ENCODE measurements at regions not wholly inside any gene's neighbourhood (a gene's known extent, or its start where the extent isn't known, plus 50 kb on each side); places are given as distances from the start of the nearest gene placed in this dataset.

DNA sequence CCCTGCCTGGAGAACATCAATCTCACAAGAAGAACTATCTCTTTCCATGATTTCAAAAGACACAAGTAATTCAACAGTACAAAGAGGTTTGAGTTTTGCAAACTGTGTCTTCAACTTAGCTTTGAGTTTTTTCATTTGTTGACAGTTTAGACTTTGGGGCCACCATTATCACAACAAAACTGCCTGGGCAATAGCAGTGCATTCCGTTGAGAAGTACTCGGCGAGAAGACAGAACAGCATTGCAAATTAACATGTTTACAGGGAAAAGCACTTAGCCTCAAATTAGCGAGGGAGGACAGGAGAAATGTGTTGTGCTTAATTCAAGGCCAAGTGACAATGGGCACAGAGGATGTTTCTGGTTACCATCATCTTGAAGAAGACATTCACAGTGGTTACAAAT lies 133.2 kb upstream of the MPPED2 start:
- Histone ChIP-seq H3K27ac (ENCODE audit: low read depth in 1 of 2, low read length in 1 of 2) (no peak overlapping the region), H3K9me3 (ENCODE audit: control insufficient read depth in 4 of 4, insufficient read depth in 3 of 4, low read length in 3 of 4) (no peaks in the 10 kb centered on the region), H3K27me3 (ENCODE audit: control insufficient read depth in 3 of 3, insufficient read depth in 3 of 3, low read length in 2 of 3) (no peaks in the 10 kb centered on the region), H3K9ac (ENCODE audit: insufficient read depth in 1 of 2, low read length in 2 of 2) (no peak overlapping the region), H3K36me3 (ENCODE audit: control insufficient read depth in 4 of 4, insufficient read depth in 4 of 4, low read length in 4 of 4) (no peaks in the 10 kb centered on the region), H3K4me1 (ENCODE audit: control insufficient read depth in 5 of 5, insufficient read depth in 5 of 5, low read length in 5 of 5) (no peaks in the 10 kb centered on the region), H3K4me3 (no peak overlapping the region)
- 77 to 81% methylated on average over 4 of the region's 4 CpGs for WGBS, 2 donors
- TF ChIP-seq, protein P1, sequence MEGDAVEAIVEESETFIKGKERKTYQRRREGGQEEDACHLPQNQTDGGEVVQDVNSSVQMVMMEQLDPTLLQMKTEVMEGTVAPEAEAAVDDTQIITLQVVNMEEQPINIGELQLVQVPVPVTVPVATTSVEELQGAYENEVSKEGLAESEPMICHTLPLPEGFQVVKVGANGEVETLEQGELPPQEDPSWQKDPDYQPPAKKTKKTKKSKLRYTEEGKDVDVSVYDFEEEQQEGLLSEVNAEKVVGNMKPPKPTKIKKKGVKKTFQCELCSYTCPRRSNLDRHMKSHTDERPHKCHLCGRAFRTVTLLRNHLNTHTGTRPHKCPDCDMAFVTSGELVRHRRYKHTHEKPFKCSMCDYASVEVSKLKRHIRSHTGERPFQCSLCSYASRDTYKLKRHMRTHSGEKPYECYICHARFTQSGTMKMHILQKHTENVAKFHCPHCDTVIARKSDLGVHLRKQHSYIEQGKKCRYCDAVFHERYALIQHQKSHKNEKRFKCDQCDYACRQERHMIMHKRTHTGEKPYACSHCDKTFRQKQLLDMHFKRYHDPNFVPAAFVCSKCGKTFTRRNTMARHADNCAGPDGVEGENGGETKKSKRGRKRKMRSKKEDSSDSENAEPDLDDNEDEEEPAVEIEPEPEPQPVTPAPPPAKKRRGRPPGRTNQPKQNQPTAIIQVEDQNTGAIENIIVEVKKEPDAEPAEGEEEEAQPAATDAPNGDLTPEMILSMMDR (IDR thresholded peaks at IDR 0.05; ENCODE audit: control extremely low read depth, extremely low read depth), result no peak
- no peak for ATAC-seq (ENCODE audit: insufficient read depth, low FRiP score)
- DNase-seq, result no peak

DNA sequence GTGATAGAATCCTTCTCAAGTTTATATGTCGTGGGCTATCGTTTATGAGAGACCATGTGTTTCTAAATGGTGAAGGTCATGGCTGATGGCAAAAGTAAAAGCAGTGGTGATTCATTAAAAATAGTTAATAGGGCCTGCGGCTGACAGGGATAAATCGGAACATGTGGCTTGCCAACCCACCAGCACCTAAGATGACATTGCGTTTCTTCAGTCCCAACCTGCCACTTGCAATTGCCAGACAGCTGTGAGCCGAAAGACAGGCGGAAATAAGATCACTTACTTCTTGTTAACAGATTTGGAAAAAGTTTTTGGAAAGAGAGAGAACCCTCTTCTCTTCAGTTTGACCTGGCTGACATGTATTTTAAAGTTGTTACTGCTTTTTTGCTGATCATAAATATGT lies 131.5 kb upstream of the MPPED2 start:
- H3K9me3 ChIP-seq (ENCODE audit: control insufficient read depth in 4 of 4, insufficient read depth in 3 of 4, low read length in 3 of 4), result no peaks in the 10 kb centered on the region
- WGBS, 2 donors, result 89 to 91% methylated on average over 7 of the region's 7 CpGs
- H3K27me3 ChIP-seq (ENCODE audit: control insufficient read depth in 3 of 3, insufficient read depth in 3 of 3, low read length in 2 of 3), result no peaks in the 10 kb centered on the region
- ATAC-seq (ENCODE audit: insufficient read depth, low FRiP score) (no peak), DNase-seq (no peak)
- TF ChIP-seq, protein P1 (IDR thresholded peaks at IDR 0.05; ENCODE audit: control extremely low read depth, extremely low read depth), result no peak
- no peak overlapping the region for H3K27ac ChIP-seq (ENCODE audit: low read depth in 1 of 2, low read length in 1 of 2)
- H3K9ac ChIP-seq (ENCODE audit: insufficient read depth in 1 of 2, low read length in 2 of 2), result no peak overlapping the region
- H3K4me1 ChIP-seq (ENCODE audit: control insufficient read depth in 5 of 5, insufficient read depth in 5 of 5, low read length in 5 of 5), result no peaks in the 10 kb centered on the region
- no peaks in the 10 kb centered on the region for H3K36me3 ChIP-seq (ENCODE audit: control insufficient read depth in 4 of 4, insufficient read depth in 4 of 4, low read length in 4 of 4)
- H3K4me3 ChIP-seq, result no peak overlapping the region

DNA sequence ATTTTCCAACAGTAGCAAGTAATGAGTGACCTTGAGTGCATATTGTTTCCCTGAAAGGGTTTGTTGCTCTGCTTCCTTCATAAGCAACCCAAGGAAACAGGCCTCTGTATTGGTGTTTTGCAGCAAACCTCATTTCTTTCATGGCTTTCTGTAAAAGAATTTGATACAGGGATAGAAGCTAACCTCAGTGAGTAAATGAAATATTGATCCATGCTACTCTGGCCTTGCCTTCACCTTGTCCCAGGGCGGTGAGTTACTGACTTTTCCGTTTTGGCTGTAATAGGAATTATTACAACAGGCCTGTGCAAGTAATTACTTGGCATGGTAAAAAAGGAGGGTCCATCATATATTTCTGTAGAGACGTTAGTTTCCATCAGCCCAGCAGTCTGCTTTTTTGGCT lies 130.9 kb upstream of the MPPED2 start:
- DNase-seq (no peak), ATAC-seq (ENCODE audit: insufficient read depth, low FRiP score) (no peak)
- no peak overlapping the region for H3K9ac ChIP-seq (ENCODE audit: insufficient read depth in 1 of 2, low read length in 2 of 2)
- TF ChIP-seq, protein P1 (IDR thresholded peaks at IDR 0.05; ENCODE audit: control extremely low read depth, extremely low read depth), result no peak
- no peaks in the 10 kb centered on the region for H3K4me1 ChIP-seq (ENCODE audit: control insufficient read depth in 5 of 5, insufficient read depth in 5 of 5, low read length in 5 of 5)
- H3K27ac ChIP-seq (ENCODE audit: low read depth in 1 of 2, low read length in 1 of 2), result no peak overlapping the region
- no peaks in the 10 kb centered on the region for H3K9me3 ChIP-seq (ENCODE audit: control insufficient read depth in 4 of 4, insufficient read depth in 3 of 4, low read length in 3 of 4)
- no peak overlapping the region for H3K4me3 ChIP-seq
- H3K27me3 ChIP-seq (ENCODE audit: control insufficient read depth in 3 of 3, insufficient read depth in 3 of 3, low read length in 2 of 3), result no peaks in the 10 kb centered on the region
- WGBS, 2 donors, result 76 to 85% methylated on average over 3 of the region's 3 CpGs
- H3K36me3 ChIP-seq (ENCODE audit: control insufficient read depth in 4 of 4, insufficient read depth in 4 of 4, low read length in 4 of 4), result no peaks in the 10 kb centered on the region

DNA sequence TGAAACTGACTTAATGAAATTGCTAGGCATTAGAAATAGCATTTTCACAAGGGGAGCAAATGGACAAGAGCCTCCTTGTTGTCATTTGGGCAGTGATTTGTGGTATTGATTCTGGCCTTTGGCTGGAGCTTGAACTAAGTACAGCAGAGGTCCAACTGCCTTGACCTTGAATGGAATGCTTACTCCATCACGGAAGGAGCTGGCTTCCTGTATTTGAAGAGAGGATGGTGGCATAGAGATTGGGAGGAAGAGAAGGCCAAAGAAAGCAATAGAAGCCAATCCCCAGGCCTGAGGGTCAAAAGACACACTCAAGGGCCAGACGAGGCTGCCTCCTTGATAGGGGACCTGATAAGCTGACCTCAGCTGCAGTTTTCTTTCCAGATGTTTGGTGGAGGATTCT lies 126.6 kb upstream of the MPPED2 start:
- TF ChIP-seq, protein P1 (IDR thresholded peaks at IDR 0.05; ENCODE audit: control extremely low read depth, extremely low read depth), result no peak
- 59 to 66% methylated on average over 2 of the region's 2 CpGs for WGBS, 2 donors
- no peaks in the 10 kb centered on the region for H3K9me3 ChIP-seq (ENCODE audit: control insufficient read depth in 4 of 4, insufficient read depth in 3 of 4, low read length in 3 of 4)
- DNase-seq, result no peak
- H3K4me1 ChIP-seq (ENCODE audit: control insufficient read depth in 5 of 5, insufficient read depth in 5 of 5, low read length in 5 of 5), result peaks cover 0 to 6% (median 0%) of the 10 kb centered on the region in 5 donors
- ATAC-seq (ENCODE audit: insufficient read depth, low FRiP score), result no peak
- no peak overlapping the region for H3K27ac ChIP-seq (ENCODE audit: low read depth in 1 of 2, low read length in 1 of 2)
- H3K27me3 ChIP-seq (ENCODE audit: control insufficient read depth in 3 of 3, insufficient read depth in 3 of 3, low read length in 2 of 3), result no peaks in the 10 kb centered on the region
- H3K36me3 ChIP-seq (ENCODE audit: control insufficient read depth in 4 of 4, insufficient read depth in 4 of 4, low read length in 4 of 4), result no peaks in the 10 kb centered on the region
- no peak overlapping the region for H3K4me3 ChIP-seq
- H3K9ac ChIP-seq (ENCODE audit: insufficient read depth in 1 of 2, low read length in 2 of 2), result no peak overlapping the region

Data from lung (tissue), 11 donors.